ENCODE measurements at regions not wholly inside any gene's neighbourhood (a gene's known extent, or its start where the extent isn't known, plus 50 kb on each side); places are given as distances from the start of the nearest gene placed in this dataset.

GRCh38 chr19:31594701-31595100 lies 245.5 kb upstream of the TSHZ3 start:
- H3K27me3 Mint-ChIP-seq: peaks cover 5% of the 10 kb centered on the region

GRCh38 chr19:31595521-31595920 lies 246.3 kb upstream of the TSHZ3 start:
- H3K27me3 Mint-ChIP-seq: peaks cover 2% of the 10 kb centered on the region
- intact Hi-C loops (cut with micrococcal nuclease): no loop called here
- POLR2A ChIA-PET: no interaction called here
- no peak overlapping the region for H3K4me3 Mint-ChIP-seq
- no peaks in the 10 kb centered on the region for H3K4me1 Mint-ChIP-seq (ENCODE audit: low read depth)
- ATAC-seq (no peak), DNase-seq (no peak)
- CTCF ChIA-PET: interaction anchor here (1.1 kb wide), 1 partner anchor 629 kb away, joined by 3 read pairs; no protein-coding TSS in a partner anchor
- no peaks in the 10 kb centered on the region for H3K36me3 Mint-ChIP-seq (ENCODE audit: low read depth)
- H3K9me3 Mint-ChIP-seq: no peaks in the 10 kb centered on the region
- no peak for TF ChIP-seq CTCF (IDR thresholded peaks at IDR 0.05)
- no peak overlapping the region for H3K27ac Mint-ChIP-seq

More at GRCh38 chr19:31594701-31595100, 245.5 kb upstream of the TSHZ3 start:
- ATAC-seq (no peak), DNase-seq (no peak)
- Mint-ChIP-seq H3K4me1 (ENCODE audit: low read depth) (no peaks in the 10 kb centered on the region), H3K27ac (no peak overlapping the region), H3K36me3 (ENCODE audit: low read depth) (no peaks in the 10 kb centered on the region), H3K9me3 (no peaks in the 10 kb centered on the region), H3K4me3 (no peak overlapping the region)
- ChIA-PET POLR2A (no interaction called here), CTCF (no interaction called here)
- TF ChIP-seq CTCF (IDR thresholded peaks at IDR 0.05): no peak
- intact Hi-C loops (cut with micrococcal nuclease): no loop called here

- TF ChIP-seq CTCF (IDR thresholded peaks at IDR 0.05): no peak
- no peak for ATAC-seq
- Mint-ChIP-seq H3K4me3 (no peak overlapping the region), H3K4me1 (ENCODE audit: low read depth) (no peaks in the 10 kb centered on the region), H3K9me3 (no peaks in the 10 kb centered on the region), H3K36me3 (ENCODE audit: low read depth) (no peaks in the 10 kb centered on the region), H3K27me3 (peaks cover 2% of the 10 kb centered on the region), H3K27ac (no peak overlapping the region)
- intact Hi-C loops (cut with micrococcal nuclease): no loop called here
- CTCF ChIA-PET: interaction anchor here (0.6 kb wide), 1 partner anchor 9 kb away, joined by 3 read pairs; no protein-coding TSS in a partner anchor
- POLR2A ChIA-PET: no interaction called here
- no peak for DNase-seq
Observed at GRCh38 chr19:31596751-31597150, 247.5 kb upstream of the TSHZ3 start.

- H3K27ac Mint-ChIP-seq: no peak overlapping the region
- no peaks in the 10 kb centered on the region for H3K36me3 Mint-ChIP-seq (ENCODE audit: low read depth)
- no peaks in the 10 kb centered on the region for H3K4me1 Mint-ChIP-seq (ENCODE audit: low read depth)
- no peaks in the 10 kb centered on the region for H3K9me3 Mint-ChIP-seq
- no peak for DNase-seq
- H3K27me3 Mint-ChIP-seq: peaks cover 2% of the 10 kb centered on the region
- no peak overlapping the region for H3K4me3 Mint-ChIP-seq
- POLR2A ChIA-PET: no interaction called here
- intact Hi-C loops (cut with micrococcal nuclease): no loop called here
- CTCF ChIA-PET: no interaction called here
- no peak for TF ChIP-seq CTCF (IDR thresholded peaks at IDR 0.05)
- no peak for ATAC-seq
Observed at GRCh38 chr19:31597616-31598015, 248.4 kb upstream of the TSHZ3 start.

- POLR2A ChIA-PET: no interaction called here
- H3K27ac Mint-ChIP-seq: no peak overlapping the region
- no peak for ATAC-seq
- no peak overlapping the region for H3K4me3 Mint-ChIP-seq
- TF ChIP-seq CTCF (IDR thresholded peaks at IDR 0.05): no peak
- CTCF ChIA-PET: no interaction called here
- H3K4me1 Mint-ChIP-seq (ENCODE audit: low read depth): no peaks in the 10 kb centered on the region
- DNase-seq: no peak
- H3K9me3 Mint-ChIP-seq: no peaks in the 10 kb centered on the region
- no peaks in the 10 kb centered on the region for H3K36me3 Mint-ChIP-seq (ENCODE audit: low read depth)
- intact Hi-C loops (cut with micrococcal nuclease): no loop called here
- peaks cover 2% of the 10 kb centered on the region for H3K27me3 Mint-ChIP-seq
Observed at GRCh38 chr19:31598730-31599238, 249.5 kb upstream of the TSHZ3 start.
